GM06990 (cell line): ENCODE measurements at regions not wholly inside any gene's neighbourhood (a gene's known extent, or its start where the extent isn't known, plus 50 kb on each side); places are given as distances from the start of the nearest gene placed in this dataset.

ENCODE experiments used
- DNase-seq: peaks from one replicate; pipeline ENCODE4 v3.0.0-alpha.2; 2011; ENCODE audit not compliant: insufficient read length; ENCODE audit errors: extremely low read depth
- H3K27me3 ChIP-seq: replicated peaks from 2 replicates; pipeline ENCODE4 v1.6.0; 2011; ENCODE audit warnings: low read length; ENCODE audit not compliant: control insufficient read depth, insufficient read depth
- H3K36me3 ChIP-seq: 2 replicates; pipeline ENCODE4 v1.5.1; 2011; ENCODE audit warnings: low read length; ENCODE audit not compliant: control insufficient read depth, insufficient read depth
- H3K4me3 ChIP-seq: replicated peaks from 2 replicates; pipeline ENCODE4 v1.5.1; 2011; ENCODE audit warnings: low read depth, mild to moderate bottlenecking, control low read depth, low read length
- CTCF ChIP-seq: IDR thresholded peaks from 2 replicates; pipeline ENCODE4 v1.5.1; 2011; ENCODE audit warnings: low read length, control low read depth, mild to moderate bottlenecking, inconsistent platforms; ENCODE audit not compliant: insufficient read depth, poor library complexity, severe bottlenecking

GRCh38 chr2:18988631-18989232 lies 369.7 kb downstream of the OSR1 start:
- no peak for TF ChIP-seq CTCF
- no peak for DNase-seq
- H3K4me3 ChIP-seq, result no peak overlapping the region
- no peaks in the 10 kb centered on the region for H3K36me3 ChIP-seq
- no peaks in the 10 kb centered on the region for H3K27me3 ChIP-seq

DNA sequence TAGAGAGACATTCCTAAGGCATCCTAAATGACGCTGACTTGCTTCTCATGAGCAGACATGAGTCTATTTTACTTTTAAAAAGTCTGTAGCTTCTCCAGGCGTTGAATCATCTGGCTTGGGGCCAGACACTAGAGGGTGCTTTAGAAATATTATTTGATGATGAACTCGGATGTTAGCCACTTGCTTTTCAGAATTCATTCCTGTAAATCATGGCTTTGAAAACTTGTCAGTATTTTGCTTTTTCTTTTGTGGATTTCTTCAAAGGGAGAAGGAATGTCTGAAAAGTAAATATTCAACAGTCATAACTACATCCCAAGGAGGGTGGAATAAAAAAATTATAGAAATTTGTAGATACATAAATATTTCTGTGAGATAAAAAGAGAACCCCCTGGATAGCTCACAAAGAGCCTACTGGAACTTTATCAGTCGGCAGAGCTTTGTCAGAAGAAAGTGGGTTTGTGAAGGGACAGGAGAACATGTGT lies 370.8 kb downstream of the OSR1 start:
- no peaks in the 10 kb centered on the region for H3K36me3 ChIP-seq
- TF ChIP-seq CTCF, result no peak
- DNase-seq, result no peak
- no peaks in the 10 kb centered on the region for H3K27me3 ChIP-seq
- H3K4me3 ChIP-seq, result no peak overlapping the region

DNA sequence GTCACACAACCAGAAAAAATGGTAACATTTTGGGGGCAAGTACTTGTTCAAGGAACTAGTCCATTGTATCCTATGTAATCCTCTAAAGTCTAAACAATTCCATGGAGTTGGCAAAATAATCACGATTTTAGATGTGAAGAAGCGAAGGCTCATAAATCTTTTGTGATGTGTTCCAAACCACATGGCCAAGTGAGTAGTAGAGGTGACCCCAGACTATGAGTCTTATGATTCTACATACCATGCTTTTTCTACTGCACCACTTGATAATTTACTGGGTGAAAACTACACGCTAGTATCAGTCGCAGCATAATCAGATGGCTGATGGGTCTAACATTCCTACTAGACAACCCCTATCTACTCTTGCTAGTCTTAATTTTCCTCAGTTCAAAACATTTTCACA lies 371.4 kb downstream of the OSR1 start:
- H3K36me3 ChIP-seq, result no peaks in the 10 kb centered on the region
- DNase-seq, result no peak
- no peaks in the 10 kb centered on the region for H3K27me3 ChIP-seq
- TF ChIP-seq CTCF, result no peak
- no peak overlapping the region for H3K4me3 ChIP-seq

DNA sequence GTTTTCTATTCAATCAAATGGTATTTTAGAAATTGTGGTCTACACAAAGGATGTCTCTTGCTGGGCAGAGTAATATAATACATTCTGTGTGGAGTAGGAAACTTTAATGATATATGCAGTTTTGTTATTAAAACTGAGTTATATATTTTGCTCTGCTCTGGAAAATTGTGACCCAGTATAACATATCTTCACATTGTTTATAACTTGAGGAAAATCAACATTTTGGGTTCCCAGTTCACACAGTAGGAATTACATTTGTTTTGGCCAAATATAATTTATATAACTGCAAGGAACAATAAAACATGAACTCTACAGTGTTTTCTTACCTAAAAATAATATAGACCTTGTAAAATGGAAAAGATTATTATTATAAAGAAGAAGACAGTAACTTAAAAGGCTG lies 372.4 kb downstream of the OSR1 start:
- Histone ChIP-seq H3K36me3 (no peaks in the 10 kb centered on the region), H3K4me3 (no peak overlapping the region), H3K27me3 (no peaks in the 10 kb centered on the region)
- no peak for TF ChIP-seq CTCF
- DNase-seq, result no peak

GRCh38 chr2:18980786-18981430 lies 377.5 kb downstream of the OSR1 start:
- TF ChIP-seq CTCF, result no peak
- DNase-seq, result no peak
- no peaks in the 10 kb centered on the region for H3K36me3 ChIP-seq
- H3K4me3 ChIP-seq, result no peak overlapping the region
- no peaks in the 10 kb centered on the region for H3K27me3 ChIP-seq
